Kidney glomerular epithelial cell (primary cell): ENCODE measurements at regions not wholly inside any gene's neighbourhood (a gene's known extent, or its start where the extent isn't known, plus 50 kb on each side); places are given as distances from the start of the nearest gene placed in this dataset.
"Not testable (repeated sequence)": the region's sequence is repeated elsewhere in the genome, so short reads cannot be mapped to it uniquely, and the experiment has no call there.

Source experiments
- DNase-seq: peaks from one replicate; lab custom pipeline; 2025; lab: John Stamatoyannopoulos, UW

GRCh38 chr11:129637983-129638776 lies 177.5 kb upstream of the TMEM45B start:
- no peak for DNase-seq

DNA sequence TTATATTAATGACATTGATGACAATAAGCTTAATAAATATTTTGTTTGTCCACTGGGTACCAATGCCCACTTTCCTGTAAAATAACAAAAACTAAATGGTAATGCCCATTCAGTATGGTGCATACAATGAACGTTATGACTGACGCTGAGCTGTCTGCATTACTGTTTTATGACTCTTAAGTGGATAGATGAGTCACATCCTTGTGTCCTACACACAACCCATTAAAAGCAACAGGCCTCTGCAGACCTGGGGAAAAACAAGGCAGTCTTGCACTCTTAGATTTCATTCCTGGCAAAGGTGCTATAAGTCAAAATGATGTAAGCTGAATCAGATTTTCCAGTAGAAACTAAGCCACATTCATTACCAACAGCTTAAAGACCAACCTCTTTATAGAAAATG lies 176.3 kb upstream of the TMEM45B start:
- DNase-seq: peak; percentile 61

- no peak for DNase-seq
Measured at GRCh38 chr11:129640671-129641070, 175.0 kb upstream of the TMEM45B start.

DNA sequence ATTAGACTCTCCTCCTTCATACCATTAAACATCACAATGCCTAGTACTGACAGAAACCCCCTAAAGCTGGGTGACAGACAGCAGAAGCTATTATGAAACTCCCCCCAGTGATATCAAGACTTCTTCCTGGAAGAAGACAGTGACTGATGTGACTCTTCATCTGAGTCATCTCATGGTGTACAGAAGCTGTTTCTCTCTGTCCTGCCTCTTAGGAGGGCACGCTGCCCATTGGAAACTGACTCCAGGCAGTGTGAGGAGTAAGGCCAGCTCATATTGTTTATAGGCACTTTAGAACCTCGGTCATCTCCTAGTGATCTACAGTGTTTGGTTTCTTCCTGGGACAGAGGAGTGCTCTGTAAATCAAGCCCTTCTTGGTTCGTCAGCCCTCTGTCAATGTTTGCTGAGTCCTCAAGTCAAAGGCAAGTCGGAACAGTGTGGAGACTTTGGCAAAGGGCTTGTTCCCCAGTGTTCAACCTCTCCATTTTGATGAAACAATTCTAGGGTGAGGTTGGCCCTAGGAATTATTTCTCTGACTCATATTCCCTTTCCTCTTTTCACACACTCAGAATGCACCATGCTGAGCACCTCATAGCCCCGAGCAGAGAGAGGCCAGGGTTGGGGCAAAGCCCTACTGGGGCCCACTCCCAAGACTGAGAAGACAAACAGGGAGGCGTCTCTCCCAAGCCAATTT lies 172.5 kb upstream of the TMEM45B start:
- DNase-seq: peak; percentile 20

DNA sequence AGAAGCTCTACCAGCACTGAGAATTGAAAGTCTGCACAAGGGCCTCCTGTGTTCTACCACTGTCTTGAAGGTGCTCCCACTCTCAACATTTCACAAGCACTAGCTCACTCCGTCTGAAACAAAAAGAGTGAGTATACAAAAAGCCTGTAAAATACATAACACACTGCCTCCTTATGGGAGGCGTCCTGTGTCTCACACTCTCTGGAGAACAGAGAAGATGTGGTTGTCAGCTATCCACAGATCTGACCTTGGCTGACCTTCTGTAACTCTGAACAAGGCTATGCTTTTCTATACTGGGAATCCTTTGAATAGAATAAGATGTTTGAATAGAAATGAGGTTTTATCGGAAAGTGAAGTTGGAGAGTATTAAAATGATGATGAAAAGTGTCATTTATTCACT lies 171.3 kb upstream of the TMEM45B start:
- no peak for DNase-seq

DNA sequence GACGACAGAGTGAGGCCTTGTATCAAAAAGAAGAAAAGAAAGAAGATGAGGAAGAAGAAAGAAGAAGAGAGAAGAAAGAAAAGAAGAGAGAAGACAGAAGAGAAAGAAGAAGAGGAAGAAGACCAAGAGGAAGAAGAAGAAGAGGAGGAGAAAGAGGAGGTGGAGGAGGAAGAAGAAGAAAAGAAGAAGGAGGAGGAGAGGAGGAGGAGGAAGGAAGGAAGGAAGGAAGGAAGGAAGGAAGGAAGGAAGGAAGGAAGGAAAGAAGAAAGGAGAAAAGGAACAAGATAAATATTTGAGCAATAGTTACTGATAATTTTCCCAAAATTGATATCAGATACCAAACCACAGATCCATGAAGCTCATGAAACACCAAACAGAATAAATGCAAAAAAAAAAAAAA lies 169.7 kb upstream of the TMEM45B start:
- DNase-seq: no peak

GRCh38 chr11:129650044-129650443 lies 165.6 kb upstream of the TMEM45B start:
- not testable (repeated sequence) for DNase-seq

DNA sequence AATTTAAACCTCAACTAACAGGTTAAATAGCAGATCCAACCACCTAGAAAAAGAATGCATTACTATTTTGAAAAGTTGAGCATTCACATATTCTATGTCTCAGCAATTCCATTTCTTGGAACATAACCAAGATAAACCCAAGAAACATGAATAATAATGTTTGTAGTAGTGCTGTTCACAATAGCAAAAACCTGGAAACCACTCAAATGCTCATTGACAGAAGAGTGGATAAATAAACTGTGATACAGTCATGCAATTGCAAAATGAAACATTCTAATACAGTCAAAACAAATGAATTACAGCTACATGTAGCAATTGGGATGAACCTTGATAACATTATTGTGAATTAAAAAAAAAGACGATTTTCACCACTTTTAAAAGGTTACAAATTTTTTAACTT lies 162.8 kb upstream of the TMEM45B start:
- DNase-seq: peak; percentile 35

GRCh38 chr11:129655247-129655832 lies 160.3 kb upstream of the TMEM45B start:
- no peak for DNase-seq

- DNase-seq: no peak
Measured at GRCh38 chr11:129657866-129658525, 157.7 kb upstream of the TMEM45B start.

- DNase-seq: no peak
Measured at GRCh38 chr11:129658526-129658867, 157.2 kb upstream of the TMEM45B start.

DNA sequence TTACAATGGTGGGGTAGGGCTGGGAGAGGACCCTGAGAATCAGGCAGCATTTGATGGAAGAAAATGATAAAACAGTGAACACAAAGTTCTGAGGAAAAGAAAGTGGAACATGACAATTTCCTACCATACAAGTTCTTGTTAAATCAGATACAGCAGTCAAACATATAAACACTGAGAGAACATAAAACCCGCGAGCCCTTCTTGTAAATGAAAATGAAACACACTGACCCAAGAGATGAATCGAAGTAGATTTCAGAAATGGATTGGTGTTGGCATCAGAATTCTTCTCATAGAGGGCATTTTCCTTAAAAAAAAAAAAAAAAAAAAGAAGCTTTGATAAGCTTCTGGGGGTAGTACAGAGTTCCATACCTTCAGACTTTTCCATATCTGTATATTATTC lies 134.7 kb upstream of the TMEM45B start:
- no peak for DNase-seq

GRCh38 chr11:129681344-129682114 lies 134.1 kb upstream of the TMEM45B start:
- no peak for DNase-seq

GRCh38 chr11:129686269-129686668 lies 129.4 kb upstream of the TMEM45B start:
- no peak for DNase-seq

GRCh38 chr11:129691142-129691541 lies 124.5 kb upstream of the TMEM45B start:
- no peak for DNase-seq

GRCh38 chr11:129694538-129694937 lies 121.1 kb upstream of the TMEM45B start:
- DNase-seq: no peak

DNA sequence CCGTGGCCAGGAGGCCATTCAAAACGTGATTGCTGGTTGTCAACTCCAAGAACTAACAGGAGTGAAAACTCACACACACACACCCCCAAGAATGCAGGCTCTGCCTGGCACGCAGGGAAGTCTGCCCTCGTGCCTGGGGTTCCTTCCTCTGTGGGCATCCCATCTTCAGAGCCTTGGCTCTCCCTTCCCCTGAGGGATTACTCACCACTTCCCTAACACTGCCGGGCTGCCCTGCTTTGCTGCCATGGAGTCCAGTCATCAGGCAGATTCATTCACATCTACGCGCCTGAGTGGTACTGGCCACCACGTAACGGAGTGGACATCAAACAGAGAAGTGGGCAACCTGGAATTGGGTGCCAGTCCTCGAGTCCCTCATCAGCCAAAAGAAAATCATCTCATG lies 120.7 kb upstream of the TMEM45B start:
- no peak for DNase-seq

GRCh38 chr11:129695571-129696308 lies 119.9 kb upstream of the TMEM45B start:
- DNase-seq: peak; percentile 17

DNA sequence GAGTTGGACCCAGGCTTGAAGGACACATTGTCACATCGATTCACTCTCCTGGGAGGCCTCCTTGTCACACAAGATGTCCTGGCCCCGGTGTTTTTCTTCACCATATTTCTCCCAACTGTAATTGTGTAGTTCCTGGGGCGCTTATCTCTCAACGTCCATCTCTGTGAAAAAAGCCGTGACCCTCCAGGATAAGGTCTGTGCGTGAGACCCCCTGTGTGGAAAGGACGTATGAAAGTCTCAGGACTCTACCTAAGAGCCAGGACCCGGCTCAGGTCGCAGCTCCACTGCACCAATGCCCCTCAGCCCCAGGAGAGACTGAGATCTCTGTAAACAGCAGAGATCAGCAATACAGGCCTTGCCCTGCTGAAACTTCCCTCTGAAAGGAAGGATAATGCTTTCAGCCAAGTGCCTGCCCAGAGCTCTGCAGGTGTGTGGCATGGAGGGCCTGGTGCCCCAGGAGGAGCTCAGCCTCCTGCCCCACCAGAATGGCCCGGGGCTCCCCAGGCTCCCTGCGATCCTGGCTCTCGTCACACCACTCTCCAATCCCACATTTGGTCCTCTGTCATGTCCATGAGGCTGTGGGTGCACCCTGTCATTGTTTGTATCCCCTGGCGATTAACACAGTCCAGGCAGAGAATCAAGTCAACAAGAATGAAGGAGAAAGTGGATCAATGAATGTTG lies 119.2 kb upstream of the TMEM45B start:
- no peak for DNase-seq

GRCh38 chr11:129698212-129698611 lies 117.4 kb upstream of the TMEM45B start:
- no peak for DNase-seq
